NCI-H524 treated with DMSO at 0.1 percent for 48 hours (cell line): ENCODE measurements at regions not wholly inside any gene's neighbourhood (a gene's known extent, or its start where the extent isn't known, plus 50 kb on each side); places are given as distances from the start of the nearest gene placed in this dataset.

ENCODE experiments used
- DNase-seq: peaks from one replicate; lab custom pipeline; 2025; lab: John Stamatoyannopoulos, UW

DNA sequence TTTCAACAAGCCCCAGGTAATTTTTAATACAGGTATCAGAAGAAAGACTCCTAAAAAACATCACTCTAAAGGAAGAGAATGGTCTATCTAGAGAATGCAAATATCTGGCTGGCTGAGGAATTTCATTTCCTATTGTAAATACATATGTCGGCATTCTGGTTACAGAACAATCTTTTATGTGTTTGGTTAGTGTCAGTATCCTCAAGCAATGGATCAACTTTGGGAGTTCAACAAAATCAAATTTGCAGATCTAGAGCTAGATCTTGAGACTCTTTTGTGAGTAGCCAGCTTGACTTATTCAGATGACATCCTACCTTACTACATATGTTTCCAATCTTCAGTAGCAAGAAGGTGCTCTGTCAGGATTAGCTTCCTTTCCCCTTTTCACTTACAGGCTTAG, 145.1 kb downstream of the BTC start:
- DNase-seq, result no peak

DNA sequence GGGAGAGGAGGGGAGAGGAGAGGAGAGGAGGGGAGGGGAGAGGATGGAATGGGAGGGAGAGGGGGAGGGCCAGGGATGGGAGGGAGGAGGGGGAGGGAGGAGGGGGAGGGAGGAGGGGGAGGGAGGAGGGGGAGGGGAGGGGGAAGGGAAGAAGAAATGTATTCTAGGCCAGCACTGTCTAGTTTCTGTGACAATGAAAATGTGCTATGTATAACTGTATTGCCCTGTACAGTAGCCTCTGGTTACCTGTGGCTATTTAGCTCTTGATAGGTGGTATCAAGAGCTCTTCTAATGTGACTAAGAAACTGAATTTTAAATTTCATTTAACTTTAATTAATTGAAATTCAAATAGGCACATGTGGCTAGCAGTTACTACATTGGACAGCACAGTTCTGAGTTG, 143.1 kb downstream of the BTC start:
- DNase-seq, result no peak

DNA sequence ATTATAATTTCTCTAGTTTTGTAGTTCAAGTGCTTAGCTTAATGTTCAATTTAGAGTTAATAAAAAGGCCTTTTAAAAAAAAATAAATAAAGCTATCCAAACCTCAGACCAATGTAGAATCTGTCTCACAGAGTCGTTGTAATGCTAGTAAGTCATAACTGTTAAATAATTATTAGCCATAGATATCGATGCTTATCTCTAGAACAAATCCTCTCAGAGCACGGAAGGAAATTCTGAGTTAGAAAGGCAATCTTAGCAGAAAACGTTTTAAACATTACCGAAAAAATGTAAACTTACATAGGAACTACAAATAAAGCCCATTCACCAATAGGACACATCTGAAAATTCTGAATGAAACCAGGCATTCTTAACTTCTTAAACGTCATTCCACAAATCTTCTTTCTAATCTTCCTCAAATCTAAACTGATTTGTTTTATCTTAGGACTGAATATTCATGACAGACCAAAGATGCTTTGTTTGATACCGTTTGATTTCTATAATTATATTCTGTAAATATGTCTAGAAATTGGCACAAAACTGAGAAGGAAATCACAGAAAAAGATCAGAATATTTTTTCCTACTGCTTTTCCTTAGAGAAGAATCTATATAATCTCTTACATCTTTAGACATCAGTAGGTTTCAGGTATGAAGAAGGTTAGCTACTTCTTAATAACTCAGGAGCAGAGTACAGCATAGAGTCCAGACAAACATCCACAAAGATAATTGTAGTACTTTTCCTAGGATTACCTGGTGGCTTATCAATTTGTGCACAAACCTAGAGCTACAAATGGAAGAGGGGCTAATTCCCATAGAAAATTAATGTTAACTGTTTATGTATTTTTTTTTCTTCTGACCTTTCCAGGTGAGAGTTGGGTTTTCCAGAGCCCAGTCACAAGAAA, 140.7 kb downstream of the BTC start:
- no peak for DNase-seq

DNA sequence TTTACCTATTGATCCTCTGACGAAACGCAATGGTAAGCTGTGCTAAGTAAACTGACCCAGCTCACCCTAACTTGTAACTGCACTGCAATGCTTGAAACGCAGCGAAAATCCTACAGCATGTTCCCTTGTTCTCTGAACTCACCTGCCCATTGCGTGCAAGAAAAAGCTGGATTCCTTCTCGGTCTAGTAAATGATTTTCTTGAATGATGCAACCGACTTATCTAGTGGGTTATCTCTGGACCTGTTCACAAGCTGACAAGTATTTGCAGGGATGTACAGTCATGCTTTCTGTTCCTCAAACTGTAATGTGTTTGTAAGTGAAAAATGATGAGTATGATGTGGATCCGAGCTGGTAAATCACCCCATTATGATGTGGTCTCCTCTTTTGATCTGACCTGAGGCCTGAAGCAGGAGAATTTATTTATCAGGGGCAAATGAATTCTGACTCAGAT, 140.1 kb downstream of the BTC start:
- DNase-seq, result no peak

DNA sequence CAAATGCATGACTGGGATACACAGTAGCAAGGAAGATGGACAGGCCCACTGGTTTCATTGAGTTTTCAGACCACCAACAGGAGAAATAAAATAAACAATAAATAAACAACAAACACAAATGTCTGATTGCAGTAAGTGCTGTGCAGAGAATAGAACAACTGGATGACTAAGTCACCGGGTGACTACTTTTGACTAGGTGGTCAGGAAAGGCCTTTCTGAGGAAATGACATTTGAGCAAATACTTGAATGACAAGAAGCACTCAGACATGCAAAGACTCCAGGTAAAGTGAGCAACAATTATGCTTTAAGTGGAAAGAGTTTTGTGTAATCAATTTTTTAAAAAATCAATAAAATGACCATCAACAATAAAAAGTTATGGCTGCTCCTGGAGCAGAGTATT, 137.7 kb downstream of the BTC start:
- DNase-seq, result no peak

DNA sequence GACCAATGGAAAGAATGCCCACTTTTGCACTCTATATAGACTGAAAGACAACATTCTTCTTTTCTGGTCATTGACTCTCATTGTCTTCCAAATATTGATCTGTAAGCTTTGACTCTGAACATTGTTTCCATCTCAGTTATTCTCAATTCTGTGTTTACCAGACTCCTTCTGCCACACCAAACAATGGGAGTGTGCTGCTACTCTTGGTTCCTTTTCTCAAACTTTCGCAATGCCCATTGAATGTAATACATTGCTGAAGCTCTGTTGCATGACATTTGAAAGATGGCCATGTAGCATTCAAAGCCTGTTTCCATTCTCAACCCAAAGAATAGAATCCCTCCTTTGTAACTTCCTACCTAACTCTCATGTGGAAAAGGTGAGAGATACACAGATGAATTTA, 136.2 kb downstream of the BTC start:
- DNase-seq, result no peak

DNA sequence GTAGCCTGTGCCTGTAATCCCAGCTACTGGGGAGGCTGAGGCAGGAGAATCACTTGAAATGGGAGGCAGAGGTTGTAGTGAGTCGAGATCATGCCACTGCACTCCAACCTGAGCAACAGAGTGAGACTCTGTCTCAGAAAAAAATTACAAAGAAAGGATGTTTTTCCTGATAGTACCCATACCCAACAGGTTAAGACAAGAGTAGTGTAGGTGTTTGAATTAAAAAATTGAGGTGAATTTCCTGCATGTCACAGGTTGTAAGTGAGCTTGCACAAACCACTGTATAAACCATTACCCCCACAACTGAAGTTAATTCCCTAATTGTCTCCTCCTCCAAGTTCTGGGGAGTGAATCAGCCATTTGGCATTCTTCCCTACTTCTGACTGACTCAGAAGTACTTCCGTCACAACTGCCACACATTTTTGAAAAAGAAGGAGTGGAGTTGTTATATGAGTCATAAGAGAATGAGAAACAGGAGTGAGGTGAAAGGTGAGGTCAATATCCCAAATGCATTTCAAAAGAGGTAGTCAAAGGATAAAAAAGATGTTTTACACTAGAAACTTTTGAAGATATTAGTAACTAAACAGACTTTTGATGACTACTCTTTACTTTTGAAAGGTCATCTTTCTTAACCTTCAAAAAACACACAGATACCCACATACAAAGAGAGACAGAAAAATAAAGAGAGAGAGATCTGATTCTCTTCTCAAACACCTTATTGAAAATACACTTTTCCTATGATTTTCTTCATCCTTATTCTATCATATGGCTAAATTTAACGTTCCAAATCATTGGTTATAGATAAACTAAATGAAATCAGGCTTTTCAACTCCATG, 134.5 kb downstream of the BTC start:
- no peak for DNase-seq

DNA sequence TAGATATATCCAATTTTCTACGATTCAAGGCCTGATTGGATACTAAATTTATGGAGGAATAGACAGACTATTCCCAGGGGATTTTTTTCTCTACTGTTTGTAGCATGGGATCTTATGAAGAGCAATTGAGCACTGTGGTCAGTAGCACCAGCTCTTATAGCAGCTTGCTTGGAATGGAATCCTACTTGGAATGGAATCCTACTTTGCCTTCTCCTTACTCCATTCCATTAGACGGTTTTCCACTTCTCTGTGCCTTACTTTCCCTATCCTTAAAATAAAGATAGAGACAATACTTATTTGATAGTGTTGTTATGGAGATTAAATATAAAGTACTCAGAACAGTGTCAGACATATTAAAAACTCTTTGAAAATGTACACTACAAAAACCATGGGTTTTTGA, 133.5 kb downstream of the BTC start:
- DNase-seq, result no peak

DNA sequence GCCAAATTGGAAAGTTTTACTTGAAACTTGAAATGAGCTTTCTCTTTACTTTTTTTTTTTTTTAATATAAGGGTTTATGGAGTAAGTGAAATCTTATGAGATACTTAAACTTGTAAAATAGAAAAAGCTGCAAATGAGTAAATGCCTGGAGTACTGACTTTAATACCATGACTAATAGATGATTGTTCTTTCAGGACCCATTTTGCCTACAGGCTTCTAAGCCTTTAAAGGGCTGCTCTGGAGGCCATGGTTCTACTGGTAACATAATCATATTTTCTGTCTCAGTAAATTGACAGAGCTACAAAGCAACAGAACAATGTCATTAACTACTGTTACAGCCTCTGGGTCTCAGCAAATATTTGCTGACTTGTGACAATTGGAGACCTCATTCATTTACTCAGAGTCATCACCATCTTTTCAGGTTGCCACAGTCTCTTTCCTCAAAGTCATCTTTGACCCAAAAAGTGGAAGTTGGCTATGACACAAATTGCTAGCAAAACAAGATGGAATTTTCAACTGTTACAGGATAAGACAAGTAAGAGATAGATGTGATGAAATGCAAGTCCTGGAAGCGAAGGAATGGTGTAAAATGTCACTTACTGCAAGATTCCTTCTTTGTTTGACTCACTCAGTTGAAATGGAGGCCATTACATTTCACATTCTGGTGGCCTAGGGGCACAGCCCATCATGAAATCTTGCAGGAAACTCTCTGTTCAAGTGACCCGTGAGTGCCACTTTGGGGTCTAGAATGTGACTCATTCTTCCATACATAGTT, 132.7 kb downstream of the BTC start:
- DNase-seq, result no peak

DNA sequence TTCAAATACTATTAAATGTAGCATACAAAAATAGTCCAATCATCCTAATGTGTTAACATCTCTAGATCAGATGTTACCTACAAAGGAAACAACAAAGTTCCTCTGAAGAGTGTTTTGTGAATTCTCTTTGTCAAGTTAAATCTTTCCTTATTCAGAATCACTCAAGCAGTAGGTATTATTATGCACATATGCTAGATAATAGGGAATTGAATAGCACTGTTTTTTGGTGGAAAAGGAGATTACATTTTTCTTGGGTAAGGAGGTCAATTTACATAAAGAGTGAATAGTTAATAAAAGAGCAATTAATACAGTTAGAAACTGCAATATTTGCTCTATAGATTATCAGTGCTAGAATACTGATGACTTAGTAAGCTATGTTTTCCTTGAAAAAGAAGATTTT, 130.7 kb downstream of the BTC start:
- DNase-seq, result no peak

DNA sequence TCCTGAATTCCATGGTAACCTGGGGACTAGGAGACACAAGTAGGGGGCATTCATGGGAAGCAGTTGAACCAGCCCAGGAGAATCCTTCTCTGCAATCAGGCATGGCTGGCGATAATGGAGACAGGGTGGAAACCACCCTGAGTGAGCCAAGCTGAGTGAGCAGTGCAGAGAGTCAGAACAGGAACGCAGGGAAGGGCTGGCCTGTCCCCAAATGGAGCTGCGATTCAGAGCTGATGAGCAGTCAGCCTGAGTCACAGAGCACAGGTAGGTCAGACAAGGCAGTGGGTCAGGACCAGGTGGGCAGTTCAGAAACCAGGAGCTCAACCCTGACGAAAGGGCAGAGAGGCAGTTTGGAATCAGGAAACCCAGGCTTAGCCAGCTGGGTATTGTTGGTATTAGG, 129.0 kb downstream of the BTC start:
- DNase-seq, result no peak

DNA sequence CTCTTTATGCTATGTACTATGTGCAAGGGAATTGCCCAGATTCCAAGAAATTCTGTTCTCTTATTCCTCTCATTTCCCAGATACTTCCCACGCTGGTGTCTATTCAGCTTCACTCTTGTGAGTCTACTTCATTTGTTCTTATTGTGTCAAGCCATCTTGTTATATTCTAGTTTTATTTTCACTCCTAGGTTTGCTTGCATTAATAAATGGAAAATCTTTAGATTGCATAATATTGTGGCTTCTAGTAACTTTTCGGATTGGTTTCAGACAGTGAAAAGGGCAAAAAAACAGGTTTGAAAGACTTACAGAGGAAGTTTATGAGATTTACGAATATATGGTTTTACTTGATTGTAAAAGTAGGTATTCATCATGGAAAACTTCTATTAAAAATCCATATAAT, 128.4 kb downstream of the BTC start:
- no peak for DNase-seq

DNA sequence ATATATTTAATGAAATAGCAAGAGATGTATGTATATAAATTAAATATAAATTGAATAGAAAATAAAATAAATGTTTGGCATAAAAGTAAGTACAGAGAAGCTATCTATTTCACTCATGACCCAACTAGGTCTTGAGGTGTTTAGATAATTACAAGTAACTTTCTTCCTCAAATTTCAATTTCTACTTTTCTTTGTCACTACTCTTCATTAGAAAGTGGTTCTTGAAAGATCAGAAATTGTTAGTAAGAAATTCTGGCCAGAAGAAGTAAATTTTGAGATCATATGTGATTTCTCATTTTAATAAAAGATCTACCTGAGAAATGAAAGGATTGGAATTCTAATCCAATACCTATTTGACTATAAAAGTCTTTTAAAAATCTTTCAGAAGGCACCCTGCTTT, 126.9 kb downstream of the BTC start:
- DNase-seq, result no peak

DNA sequence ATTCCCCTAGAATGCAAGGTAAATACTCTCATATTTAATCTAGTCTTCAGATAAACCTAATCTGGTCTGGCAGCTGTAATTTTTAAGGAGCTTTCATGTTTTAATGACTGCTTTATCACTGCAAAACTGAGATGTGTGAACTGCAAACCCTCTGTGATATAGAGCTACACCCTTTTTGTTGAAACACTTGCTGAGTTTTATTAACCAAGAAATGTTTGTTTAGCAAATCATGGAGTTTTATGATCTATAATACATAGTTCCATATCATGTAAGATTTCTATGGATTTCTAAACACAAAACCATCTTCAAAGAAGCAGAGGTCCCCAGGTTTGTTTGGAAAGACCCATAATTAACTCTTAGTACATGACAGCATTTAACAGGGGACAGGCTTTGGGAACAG, 126.4 kb downstream of the BTC start:
- DNase-seq, result no peak

DNA sequence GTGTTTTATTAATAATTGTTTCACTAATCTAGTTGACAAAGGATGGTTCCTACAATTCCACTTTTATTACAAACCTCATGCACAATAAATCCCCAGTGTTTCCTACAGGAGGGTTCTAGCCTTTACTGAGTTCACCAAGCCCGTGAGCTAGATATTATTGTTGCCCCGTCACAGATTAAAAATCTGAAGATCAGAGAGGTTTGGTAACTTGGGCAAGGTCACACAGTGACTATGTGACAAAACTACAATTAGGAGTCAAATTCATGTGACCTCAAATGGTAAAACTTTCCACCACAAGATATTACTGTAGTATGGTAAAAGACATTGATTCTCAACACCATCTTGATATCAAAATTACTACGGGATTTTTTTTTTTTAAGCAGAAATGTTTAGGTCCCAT, 124.6 kb downstream of the BTC start:
- DNase-seq, result no peak

DNA sequence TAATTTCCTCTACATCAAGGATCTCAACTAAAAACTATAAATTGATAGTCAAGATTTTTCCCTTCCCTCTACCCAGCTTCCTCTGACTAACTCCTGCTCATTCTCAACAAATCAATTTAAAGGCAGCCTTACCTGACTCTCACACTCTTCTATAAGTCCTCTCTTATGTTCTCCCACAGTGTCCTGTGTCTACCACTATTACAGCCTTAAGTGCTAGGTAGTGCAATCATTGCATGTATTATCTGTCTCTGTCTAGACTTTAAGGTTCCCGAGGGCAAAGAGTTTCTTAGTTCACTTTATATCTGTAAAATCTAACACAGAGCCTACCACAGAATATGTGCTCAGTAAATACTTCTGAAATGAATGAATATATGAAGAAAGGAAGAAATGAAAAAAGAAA, 123.7 kb downstream of the BTC start:
- DNase-seq, result no peak

DNA sequence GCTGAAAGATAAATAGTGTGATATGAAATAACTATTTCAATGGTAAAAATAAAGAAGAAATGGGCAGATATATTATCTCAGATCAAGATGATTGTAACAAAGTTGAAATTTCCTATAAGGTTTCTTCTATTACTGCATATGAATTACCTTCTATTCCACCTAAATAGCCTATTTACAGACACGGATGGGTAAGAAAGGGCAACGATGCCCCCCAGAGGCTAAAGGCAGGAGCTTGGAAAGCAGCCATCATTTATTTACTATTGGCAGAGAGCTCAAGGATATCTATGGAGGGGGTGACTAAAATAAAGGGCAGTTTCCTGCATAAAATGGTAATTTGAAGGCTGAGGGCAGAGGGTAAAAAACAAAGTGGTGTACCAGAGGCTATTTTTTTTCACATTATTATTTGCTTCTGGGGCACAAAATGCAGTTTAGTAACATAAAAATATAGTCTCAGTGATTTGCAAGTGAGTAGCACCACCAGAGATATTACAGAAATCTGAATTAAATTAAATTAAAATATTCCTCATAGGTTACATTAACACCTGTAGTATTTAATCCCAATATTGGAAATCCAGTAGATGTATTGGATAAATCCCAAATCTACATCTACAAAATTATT, 123.1 kb downstream of the BTC start:
- DNase-seq, result peak; percentile 19

DNA sequence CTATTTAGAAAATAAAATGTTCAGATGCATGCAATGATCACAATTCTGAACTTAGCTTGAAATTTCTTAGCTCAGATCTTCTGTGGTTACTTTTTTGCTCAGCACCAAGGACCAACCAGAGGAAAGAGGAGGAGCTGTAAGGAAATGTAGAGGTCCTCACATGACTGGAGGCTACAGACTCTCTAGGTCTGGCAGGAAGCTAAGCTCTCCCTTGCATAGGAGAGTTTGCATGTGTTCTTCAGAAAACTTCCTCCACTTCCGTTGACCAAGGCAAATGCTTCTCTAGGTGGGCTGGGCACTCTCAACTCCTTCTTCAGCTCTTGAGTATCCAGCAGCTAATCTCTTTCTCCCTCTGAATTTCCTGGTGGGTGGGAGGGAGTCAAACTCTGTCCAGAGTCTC, 119.6 kb downstream of the BTC start:
- DNase-seq, result no peak

DNA sequence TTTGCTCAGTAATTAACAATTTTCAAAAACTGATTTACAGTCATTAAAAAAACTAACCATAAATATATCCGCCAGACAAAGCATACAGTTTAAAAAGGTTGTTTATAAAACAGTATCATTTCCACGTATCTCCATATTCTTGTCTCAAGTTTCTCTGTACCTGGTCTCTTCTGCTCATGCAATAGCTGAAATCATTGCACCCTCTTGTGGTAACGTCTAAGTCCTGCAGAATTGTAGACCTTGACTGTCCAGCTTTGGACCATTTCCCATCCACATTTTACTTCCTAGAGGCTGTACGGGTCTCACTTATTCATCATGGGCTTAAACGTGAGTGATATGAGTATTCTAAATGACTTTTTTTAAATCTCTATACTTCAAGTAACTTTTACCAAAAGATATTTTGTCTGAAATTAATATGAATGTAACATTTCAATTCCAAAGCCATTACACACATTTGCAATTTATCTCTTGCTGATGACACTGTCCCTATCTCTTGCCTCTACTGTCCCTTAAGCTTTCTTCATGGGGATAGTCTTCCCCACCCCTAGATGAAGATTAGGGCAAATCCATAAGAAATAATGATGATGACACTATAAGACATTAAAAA, 118.5 kb downstream of the BTC start:
- no peak for DNase-seq

DNA sequence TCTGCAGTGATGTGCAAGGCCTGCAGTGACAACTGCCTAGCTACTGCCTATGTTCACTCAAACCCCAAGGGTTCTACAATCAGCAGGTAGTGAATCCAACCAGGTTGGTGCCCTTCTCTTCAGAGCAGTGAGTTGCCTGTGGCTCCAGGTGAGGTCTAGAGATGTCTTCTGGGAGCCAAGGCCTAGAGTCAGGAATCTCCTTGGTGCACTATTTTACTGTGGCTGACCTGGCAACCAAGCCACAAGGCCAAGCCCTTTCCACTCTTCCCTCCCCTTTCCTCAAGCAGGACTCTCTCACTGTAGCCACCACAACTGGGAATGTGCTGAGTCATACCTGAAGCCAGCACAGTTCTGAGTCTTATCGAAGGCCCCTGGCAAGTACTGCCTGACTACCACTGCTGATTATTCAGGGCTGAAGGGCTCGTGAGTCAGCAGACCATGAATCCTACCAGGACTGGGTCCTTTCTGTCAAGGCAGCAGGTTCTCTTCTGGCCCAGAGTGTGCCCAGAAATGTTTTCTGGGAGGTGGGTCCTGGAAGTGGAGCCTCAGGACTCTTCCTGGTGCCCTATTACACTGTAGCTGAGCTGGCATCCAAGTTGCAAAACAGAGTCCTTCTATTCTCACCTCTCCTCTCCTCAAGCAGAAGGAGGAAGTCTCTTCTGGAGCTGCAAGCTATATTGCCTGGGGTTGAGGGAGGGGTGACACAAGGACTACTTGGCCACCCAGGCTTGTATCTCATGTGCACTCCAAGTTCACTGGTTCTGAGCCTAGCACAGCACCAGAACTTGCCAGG, 111.6 kb downstream of the BTC start:
- no peak for DNase-seq

DNA sequence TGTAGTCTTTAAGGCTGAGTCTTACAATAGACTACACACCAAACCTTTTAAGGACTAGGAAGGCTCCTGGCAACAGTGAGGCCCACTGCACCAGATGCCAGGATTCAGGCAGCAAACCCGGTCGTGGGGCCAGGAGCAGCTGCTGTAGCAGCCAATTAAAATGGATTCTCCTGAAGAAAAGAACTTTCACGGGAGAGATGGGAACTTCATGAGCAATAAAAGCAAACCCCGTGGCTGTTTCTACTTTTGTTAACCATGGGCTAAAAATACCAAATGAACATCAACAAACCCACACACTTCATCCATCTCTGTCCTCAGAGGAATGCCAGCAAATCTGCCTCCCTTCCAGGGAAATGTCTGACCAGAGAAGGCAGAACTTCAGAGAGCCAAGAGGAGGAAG, 101.4 kb downstream of the BTC start:
- DNase-seq, result no peak
